Progenitor cell of endocrine pancreas (in vitro differentiated cells): ENCODE measurements at regions not wholly inside any gene's neighbourhood (a gene's known extent, or its start where the extent isn't known, plus 50 kb on each side); places are given as distances from the start of the nearest gene placed in this dataset.
"Not testable (repeated sequence)": the region's sequence is repeated elsewhere in the genome, so short reads cannot be mapped to it uniquely, and the experiment has no call there.

Source experiments
- DNase-seq: peaks from one replicate; pipeline ENCODE4 v3.0.0; 2021; ENCODE audit warnings: low spot score; ENCODE audit not compliant: unreplicated experiment
- H3K27ac Mint-ChIP-seq: 2 replicates; pipeline ENCODE4 v1.8.0; 2021; ENCODE audit warnings: mild to moderate bottlenecking, moderate library complexity, mixed read lengths
- H3K27me3 Mint-ChIP-seq: 2 replicates; pipeline ENCODE4 v1.8.0; 2021; ENCODE audit warnings: mixed read lengths
- H3K36me3 Mint-ChIP-seq: 2 replicates; pipeline ENCODE4 v1.8.0; 2022; ENCODE audit warnings: mixed read lengths; ENCODE audit not compliant: insufficient read depth
- H3K4me1 Mint-ChIP-seq: 2 replicates; pipeline ENCODE4 v1.8.0; 2021; ENCODE audit warnings: low read depth, mixed read lengths
- H3K4me3 Mint-ChIP-seq: 2 replicates; pipeline ENCODE4 v1.8.0; 2021; ENCODE audit warnings: low read depth, mild to moderate bottlenecking, moderate library complexity, mixed read lengths
- H3K9me3 Mint-ChIP-seq: 2 replicates; pipeline ENCODE4 v1.8.0; 2021; ENCODE audit warnings: low read depth, mixed read lengths
- CTCF ChIP-seq: fragments of 200-600 bp; sonication (generic); IDR thresholded peaks from one replicate; pipeline ENCODE4 v1.5.0; 2021; ENCODE audit warnings: antibody characterized with exemption, mild to moderate bottlenecking; ENCODE audit not compliant: unreplicated experiment

GRCh38 chr20:19838468-19838867 is 80.4 kb downstream of the RIN2 start:
- no peak overlapping the region for H3K4me3 Mint-ChIP-seq
- H3K4me1 Mint-ChIP-seq: peaks cover 1% of the 10 kb centered on the region
- H3K36me3 Mint-ChIP-seq: peaks cover 18% of the 10 kb centered on the region
- TF ChIP-seq CTCF: no peak
- DNase-seq: no peak
- peaks cover 9% of the 10 kb centered on the region for H3K9me3 Mint-ChIP-seq
- no peak overlapping the region for H3K27ac Mint-ChIP-seq
- H3K27me3 Mint-ChIP-seq: no peaks in the 10 kb centered on the region

GRCh38 chr20:19839053-19839452 is 81.0 kb downstream of the RIN2 start:
- H3K4me3 Mint-ChIP-seq: no peak overlapping the region
- H3K27ac Mint-ChIP-seq: no peak overlapping the region
- peaks cover 18% of the 10 kb centered on the region for H3K36me3 Mint-ChIP-seq
- peaks cover 1% of the 10 kb centered on the region for H3K4me1 Mint-ChIP-seq
- H3K27me3 Mint-ChIP-seq: no peaks in the 10 kb centered on the region
- TF ChIP-seq CTCF: no peak
- peaks cover 9% of the 10 kb centered on the region for H3K9me3 Mint-ChIP-seq
- no peak for DNase-seq

GRCh38 chr20:19840111-19840710 is 82.2 kb downstream of the RIN2 start:
- Mint-ChIP-seq H3K4me3 (no peak overlapping the region), H3K27me3 (no peaks in the 10 kb centered on the region), H3K4me1 (peaks cover under 1% of the 10 kb centered on the region)

GRCh38 chr20:19841740-19842139 is 83.7 kb downstream of the RIN2 start:
- Mint-ChIP-seq H3K9me3 (peaks cover 12% of the 10 kb centered on the region), H3K27me3 (no peaks in the 10 kb centered on the region), H3K36me3 (peaks cover 28% of the 10 kb centered on the region), H3K27ac (no peak overlapping the region), H3K4me1 (no peaks in the 10 kb centered on the region), H3K4me3 (no peak overlapping the region)
- no peak for TF ChIP-seq CTCF
- DNase-seq: no peak

More at GRCh38 chr20:19840111-19840710, 82.2 kb downstream of the RIN2 start:
- Mint-ChIP-seq H3K9me3 (peaks cover 9% of the 10 kb centered on the region), H3K36me3 (peaks cover 18% of the 10 kb centered on the region), H3K27ac (no peak overlapping the region)
- TF ChIP-seq CTCF: no peak
- DNase-seq: no peak

GRCh38 chr20:19844850-19845249 is 86.8 kb downstream of the RIN2 start:
- not testable (repeated sequence) for H3K27me3 Mint-ChIP-seq, H3K27ac Mint-ChIP-seq, DNase-seq, H3K4me1 Mint-ChIP-seq, H3K4me3 Mint-ChIP-seq
- Mint-ChIP-seq H3K9me3 (peaks cover 12% of the 10 kb centered on the region), H3K36me3 (peaks cover 26% of the 10 kb centered on the region)

- Mint-ChIP-seq H3K4me3 (no peak overlapping the region), H3K27ac (no peak overlapping the region), H3K36me3 (peaks cover 17% of the 10 kb centered on the region), H3K9me3 (peaks cover 9% of the 10 kb centered on the region), H3K27me3 (no peaks in the 10 kb centered on the region), H3K4me1 (peaks cover 3% of the 10 kb centered on the region)
- TF ChIP-seq CTCF: no peak
- no peak for DNase-seq
Observed at GRCh38 chr20:19847383-19847782, 89.3 kb downstream of the RIN2 start.
